GM10266 (cell line): ENCODE measurements at regions not wholly inside any gene's neighbourhood (a gene's known extent, or its start where the extent isn't known, plus 50 kb on each side); places are given as distances from the start of the nearest gene placed in this dataset.

Experiments used
- DNase-seq: peaks from one replicate; pipeline ENCODE4 v3.0.0; 2012; ENCODE audit errors: extremely low spot score
- TF ChIP-seq, protein P1 (sequence below): IDR thresholded peaks from 2 replicates; pipeline ENCODE4 v1.5.1; 2012; ENCODE audit warnings: mild to moderate bottlenecking, low read depth; ENCODE audit not compliant: control insufficient read depth, insufficient read depth; ENCODE audit errors: missing control alignments

DNA sequence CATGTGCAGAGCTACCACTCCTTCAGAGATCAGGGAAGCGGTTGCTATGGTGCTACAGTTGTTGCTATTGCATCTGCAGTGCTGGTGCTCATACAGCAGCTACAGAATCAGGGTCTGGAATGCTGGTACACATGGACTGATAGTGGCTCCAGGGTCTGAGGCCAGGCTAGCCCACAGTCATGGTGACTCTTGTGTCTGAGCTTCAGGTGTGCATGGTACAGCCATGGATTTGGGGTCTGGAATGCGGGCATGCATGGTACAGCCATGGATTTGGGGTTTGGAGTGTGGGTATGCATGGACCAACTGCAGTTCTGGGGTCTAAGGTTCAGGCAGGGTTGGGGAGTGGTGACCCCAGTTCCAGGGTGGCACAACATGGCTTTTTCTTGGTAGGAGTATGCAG, 185.2 kb downstream of the SLC4A3 start:
- no peak for DNase-seq
- TF ChIP-seq, protein P1, sequence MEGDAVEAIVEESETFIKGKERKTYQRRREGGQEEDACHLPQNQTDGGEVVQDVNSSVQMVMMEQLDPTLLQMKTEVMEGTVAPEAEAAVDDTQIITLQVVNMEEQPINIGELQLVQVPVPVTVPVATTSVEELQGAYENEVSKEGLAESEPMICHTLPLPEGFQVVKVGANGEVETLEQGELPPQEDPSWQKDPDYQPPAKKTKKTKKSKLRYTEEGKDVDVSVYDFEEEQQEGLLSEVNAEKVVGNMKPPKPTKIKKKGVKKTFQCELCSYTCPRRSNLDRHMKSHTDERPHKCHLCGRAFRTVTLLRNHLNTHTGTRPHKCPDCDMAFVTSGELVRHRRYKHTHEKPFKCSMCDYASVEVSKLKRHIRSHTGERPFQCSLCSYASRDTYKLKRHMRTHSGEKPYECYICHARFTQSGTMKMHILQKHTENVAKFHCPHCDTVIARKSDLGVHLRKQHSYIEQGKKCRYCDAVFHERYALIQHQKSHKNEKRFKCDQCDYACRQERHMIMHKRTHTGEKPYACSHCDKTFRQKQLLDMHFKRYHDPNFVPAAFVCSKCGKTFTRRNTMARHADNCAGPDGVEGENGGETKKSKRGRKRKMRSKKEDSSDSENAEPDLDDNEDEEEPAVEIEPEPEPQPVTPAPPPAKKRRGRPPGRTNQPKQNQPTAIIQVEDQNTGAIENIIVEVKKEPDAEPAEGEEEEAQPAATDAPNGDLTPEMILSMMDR = no peak

DNA sequence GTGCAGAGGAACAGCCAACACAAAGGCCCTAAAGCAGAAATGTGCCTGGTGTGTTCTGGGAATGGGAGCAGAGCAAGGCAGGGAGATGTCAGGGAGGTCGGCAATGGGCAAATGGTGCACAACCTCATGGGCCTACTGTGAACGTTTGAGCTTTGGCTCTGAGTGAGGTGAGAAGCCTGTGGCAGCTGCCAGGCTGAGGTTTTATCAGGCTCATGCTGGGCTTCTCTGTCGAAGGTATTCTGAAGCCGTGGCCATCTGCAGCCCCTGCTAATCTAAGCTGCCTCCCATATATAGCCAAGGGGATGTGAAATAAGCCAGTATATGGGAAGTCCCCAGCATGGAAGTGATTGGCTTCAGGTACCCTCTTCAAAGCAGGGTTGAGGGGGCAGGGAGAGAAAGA, 193.3 kb downstream of the SLC4A3 start:
- TF ChIP-seq, protein P1 = no peak
- no peak for DNase-seq

DNA sequence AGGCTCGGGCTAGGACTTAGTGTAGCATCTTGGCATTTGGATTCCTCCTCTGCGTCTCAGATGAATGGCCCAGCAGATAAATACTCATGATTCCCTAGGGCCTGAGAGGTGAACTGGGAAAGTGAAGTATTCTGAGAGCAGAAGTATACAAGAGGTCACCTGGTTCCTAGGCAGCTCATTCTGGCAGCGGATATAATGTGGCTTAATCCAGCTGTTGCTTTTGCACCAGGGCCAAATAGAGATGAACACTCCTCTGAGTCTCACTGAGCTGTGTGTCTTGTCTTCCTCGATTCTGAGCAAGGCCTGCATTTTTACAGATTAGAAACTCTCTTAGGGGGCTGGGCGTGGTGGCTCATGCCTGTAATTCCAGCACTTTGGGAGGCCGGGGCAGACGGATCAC, 196.1 kb downstream of the SLC4A3 start:
- TF ChIP-seq, protein P1 = no peak

DNA sequence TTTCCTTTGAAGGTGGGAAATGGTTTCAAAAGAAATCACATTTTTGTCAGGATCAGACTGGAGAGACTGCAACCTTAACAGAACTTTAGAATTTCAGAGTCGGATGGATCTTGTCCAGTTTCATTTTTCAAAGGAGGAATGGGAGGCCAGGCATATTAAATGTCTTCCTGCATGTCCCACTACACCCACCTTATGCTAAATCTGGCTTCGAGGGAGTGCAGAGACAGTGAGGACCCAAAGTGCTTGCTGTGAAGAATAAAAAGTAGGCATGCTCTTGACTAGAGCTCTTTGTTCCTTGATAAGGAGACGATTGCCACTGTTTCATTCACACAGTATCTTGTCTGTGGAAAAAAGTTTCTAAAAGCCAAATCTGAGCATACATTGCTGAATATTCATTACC, 197.6 kb downstream of the SLC4A3 start:
- no peak for DNase-seq
- TF ChIP-seq, protein P1 = no peak

More for the DNA sequence above, 196.1 kb downstream of the SLC4A3 start:
- no peak for DNase-seq

DNA sequence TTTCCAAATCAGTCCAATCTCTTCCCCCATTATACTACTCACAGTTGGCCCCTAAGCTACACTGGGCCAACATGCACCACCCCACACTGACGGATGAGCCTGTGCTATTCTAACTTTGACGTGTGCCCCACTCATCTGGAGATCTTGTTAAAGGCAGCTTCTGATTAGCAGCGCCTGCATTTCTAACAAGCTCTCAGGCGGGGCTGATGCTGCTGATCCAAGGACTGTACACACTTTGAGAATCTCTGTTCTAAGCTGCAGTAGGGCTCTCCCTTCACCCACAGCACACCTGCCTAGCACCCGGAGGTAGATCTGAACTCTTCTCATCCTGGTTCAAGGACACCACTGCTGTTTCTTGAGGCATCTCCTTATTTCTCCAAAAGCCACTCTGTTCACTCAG, 200.7 kb downstream of the SLC4A3 start:
- TF ChIP-seq, protein P1 = no peak
- no peak for DNase-seq

DNA sequence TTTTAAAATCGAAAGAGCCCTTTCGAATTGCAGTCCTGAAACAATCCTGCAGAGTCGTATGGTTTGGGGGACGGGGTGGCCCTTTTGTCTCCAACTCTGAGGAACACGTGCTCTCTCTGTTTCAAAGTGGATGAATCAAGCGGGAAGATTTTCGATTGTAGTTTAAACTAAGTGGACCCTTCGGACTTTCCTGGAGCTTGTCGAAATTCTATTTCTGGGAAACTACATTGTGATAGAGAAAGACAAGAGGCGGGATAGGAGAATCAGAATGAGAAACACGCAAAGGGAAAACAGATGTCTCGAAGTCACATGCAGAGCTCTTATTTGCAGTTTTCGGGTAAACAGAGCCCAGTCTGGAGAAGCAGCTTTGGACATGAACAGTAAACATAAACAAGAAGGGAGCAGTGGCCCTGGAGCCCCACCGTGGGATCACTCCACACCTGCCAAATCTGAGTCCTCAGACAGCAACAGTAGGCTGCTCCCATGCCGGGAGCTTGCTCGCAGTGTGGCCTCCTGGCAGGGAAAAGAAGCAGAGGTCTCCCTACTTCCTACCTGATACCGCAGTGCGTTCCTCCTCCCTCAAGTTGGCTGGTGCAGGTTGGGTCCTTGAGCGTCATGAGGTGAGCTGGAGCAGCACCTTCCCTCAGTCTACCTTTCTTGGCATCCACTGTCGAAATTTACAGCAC, 202.4 kb downstream of the SLC4A3 start:
- TF ChIP-seq, protein P1 = no peak
- no peak for DNase-seq

DNA sequence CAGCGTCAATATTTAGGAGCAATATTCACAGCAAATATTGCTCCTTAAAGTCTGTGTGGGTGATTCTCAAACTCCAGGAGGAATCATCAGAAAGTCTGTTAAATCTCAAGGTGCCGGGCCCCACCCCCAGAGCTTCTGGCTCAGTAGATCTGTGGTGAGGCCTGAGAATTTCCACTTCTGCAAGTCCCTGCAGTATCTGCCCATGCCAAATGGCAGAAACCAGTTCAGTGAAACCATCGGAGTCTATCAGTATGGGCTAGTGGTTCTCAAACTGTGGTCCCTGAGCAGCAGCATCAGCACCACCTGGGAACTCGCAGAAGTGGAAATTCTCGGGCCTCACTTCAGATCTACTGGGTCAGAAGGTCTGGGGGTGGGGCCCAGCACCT, 202.9 kb downstream of the SLC4A3 start:
- TF ChIP-seq, protein P1 = no peak

More for the DNA sequence above, 202.9 kb downstream of the SLC4A3 start:
- DNase-seq = no peak
